Jurkat, Clone E6-1 (cell line): ENCODE measurements at regions not wholly inside any gene's neighbourhood (a gene's known extent, or its start where the extent isn't known, plus 50 kb on each side); places are given as distances from the start of the nearest gene placed in this dataset.

Experiments used
- DNase-seq: peaks from one replicate; pipeline ENCODE4 v3.0.0-alpha.2; 2011; ENCODE audit warnings: low read depth, low spot score
- H3K4me3 ChIP-seq: 2 replicates; pipeline ENCODE4 v1.5.1; 2011; ENCODE audit warnings: mild to moderate bottlenecking, low read length, control low read depth, moderate library complexity

DNA sequence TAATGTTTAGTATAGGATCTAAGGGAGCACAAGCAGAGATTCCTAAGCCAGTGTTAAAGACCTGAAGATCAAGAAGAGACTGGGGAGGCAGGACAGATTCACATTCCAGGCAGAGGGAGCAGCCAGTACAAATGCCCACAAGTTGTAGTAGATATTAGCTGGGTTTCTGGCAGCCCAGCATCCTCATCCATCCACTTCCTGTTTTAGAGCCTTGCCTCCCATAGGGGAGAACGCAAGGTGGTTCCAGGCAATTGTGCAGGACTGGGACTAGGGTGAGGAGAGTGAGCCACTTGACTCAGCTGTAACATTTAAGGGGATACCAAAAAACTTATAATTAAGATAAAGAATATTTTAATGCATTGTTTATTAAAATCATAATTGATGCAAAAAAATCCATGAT lies 71.3 kb upstream of the PSMA6 start:
- DNase-seq: no peak
- no peak overlapping the region for H3K4me3 ChIP-seq

DNA sequence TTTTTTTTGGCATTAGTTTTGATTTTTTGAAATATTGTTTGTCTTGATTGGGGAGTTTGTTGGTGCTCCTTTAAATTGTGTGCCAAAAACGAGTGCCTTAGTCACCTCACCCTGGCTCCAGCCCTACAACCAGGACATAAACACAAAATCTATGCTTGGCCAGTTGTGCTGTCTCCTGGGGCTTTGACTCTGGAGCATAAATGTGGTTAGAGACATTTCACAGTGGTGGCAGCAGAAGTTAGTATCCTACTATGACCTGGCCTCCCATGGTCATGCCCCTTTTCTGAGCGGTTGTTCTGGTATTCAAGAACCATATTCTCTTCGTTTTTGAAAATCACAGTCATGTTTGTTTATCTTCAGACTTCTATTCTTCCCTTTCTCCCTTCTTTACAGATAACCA lies 70.7 kb upstream of the PSMA6 start:
- H3K4me3 ChIP-seq: no peak overlapping the region
- no peak for DNase-seq

DNA sequence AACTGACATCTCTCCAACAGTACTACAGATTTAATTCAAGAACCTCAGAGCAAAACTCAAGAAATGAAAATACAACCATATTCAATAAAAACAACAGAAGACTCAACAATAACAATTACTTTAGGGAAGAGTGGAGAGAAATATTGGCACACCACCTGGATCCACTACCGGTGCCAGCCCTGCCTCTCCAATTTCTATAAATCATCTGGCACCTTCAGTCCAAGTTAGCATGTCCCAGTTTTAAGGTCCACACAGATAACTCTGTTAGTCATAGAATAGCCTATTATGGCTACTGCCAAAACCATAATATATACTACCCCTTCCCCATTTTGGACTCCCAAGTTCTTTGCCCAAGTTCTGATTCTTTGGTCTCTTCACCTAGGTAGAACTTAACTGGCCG lies 69.9 kb upstream of the PSMA6 start:
- no peak overlapping the region for H3K4me3 ChIP-seq
- no peak for DNase-seq

DNA sequence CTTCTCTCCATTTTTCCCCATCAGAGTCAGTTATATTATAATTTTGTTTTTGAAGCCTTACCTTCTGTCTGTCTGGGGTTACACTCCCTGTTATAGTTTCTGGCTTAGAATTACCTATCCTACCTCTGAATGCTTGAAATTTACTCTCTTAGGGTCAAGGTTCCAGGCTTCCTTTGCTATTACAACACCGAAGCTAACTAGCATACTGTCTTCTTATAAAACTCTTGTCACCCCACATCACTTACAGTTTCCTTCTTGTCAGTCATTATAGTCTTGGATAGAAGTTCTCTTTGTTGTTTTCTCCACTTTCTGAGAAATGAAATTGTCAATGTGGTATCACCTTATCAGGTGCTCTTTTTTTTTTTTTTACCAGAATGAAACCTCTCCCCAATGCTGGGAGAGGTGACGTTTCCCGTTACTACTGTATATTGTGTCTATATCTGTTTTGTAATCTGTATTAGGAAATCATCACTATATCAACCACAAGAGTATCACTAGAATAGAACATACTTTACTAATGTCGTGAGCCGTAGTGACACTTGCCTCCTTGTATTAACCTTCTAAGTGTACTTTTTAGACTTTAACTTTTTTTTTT lies 69.2 kb upstream of the PSMA6 start:
- no peak for DNase-seq
- H3K4me3 ChIP-seq: no peak overlapping the region

DNA sequence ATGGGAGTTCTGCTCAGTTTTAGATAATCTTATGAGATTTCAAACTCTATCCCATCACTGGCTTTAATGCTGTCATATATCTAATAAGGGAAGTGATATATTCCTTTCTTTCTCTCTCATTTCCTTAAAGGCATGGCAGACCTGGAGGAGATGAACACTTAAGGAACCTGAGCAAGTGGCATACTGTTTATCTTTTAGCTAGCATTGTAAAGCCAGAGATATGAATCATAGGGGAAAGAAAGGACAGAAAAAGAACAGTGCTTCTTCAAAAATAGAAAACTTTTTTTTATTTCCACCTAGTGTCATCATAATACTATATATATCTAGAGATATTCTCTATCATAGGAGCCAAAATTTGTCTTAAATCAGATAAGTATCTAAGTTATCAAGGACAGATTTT lies 68.3 kb upstream of the PSMA6 start:
- DNase-seq: no peak
- no peak overlapping the region for H3K4me3 ChIP-seq

DNA sequence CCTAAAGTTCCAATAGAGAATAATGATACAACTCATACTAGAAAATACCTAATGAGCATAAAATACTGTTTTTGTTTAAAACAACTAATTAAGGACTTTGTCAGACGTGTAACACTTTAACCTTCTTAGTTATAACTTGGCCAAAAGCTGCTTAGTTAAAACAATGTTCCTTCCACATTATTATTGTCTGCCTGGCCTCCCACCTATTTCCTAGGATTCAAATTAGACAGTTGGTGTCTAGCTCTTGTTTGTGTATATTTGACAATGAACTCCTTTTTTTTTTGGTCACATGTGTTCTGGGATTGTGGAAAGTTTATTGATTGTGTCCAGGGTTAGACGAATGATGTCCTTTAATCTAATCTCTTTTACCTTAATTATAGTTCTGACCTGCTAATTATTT lies 67.6 kb upstream of the PSMA6 start:
- no peak for DNase-seq
- H3K4me3 ChIP-seq: no peak overlapping the region

DNA sequence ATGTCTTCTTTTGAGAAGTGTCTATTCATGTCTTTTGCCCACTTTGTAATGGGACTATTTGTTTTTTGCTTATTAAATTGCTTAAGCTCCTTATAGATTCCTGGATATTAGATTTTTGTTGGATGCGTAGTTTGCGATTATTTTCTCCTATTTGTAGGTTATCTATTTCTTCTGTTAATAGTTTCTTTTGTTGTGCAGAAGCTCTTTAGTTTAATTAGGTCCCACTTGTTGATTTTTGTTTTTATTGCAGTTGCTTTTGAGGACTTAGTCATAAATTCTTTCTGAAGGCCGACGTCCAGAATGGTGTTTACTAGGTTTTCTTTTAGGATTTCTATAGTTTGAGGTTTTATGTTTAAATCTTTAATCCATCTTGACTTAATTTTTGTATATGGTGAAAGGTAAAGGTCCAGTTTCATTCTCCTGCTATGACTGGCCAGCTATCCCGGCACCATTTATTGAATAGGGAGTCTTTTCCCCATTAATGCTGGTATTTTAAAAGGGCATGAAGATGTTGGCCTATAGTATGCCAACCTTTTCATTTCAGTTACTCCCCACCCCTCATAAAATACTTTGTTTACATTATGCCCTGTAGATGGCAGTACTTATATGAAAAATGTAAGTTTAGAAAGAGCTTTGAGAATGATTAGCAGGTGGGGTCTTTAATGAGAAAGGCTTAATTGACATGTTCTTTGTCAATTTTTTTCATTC lies 62.9 kb upstream of the PSMA6 start:
- DNase-seq: peak; percentile 56
- H3K4me3 ChIP-seq: no peak overlapping the region

DNA sequence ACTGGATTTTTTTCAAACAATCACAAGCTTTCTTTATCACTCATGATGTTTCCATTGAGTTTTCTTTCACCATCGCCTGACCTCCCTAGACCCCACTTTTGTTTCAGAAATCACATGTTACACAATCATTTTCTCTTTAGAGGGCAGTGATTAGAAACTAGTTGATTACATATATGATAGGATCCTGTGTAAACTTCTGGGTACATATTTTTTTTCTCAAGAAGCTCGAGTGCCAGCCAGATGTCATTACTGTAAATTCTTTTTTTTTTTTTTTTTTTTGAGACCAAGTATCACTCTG lies 62.4 kb upstream of the PSMA6 start:
- DNase-seq: no peak

DNA sequence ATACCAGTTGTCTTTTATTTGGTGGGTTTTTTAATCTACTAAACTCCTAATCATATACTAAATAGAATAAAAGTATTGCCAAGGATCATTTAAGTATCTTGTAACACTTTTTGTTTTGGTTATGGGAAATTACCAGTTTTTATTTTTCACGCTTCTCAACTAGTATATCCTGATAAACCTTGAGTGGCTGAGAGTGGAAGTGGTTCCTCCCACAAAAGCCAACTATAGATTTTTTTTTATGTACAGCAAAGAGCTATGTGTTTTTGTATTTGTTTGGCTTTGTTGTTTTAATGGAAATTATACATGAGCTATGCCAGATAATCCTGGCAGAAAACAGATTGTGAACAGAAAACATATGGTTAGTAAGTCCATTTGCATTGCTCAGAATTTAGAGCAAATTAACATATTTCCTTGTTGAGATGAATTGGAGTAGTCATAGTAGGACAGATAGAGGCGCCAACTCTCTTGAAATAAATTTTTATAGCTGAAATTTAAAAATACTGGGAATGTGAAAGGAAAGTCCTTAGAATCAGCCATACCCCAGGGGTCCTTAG lies 60.9 kb upstream of the PSMA6 start:
- DNase-seq: peak; percentile 40
- H3K4me3 ChIP-seq: no peak overlapping the region

More for the DNA sequence above, 62.4 kb upstream of the PSMA6 start:
- H3K4me3 ChIP-seq: no peak overlapping the region

DNA sequence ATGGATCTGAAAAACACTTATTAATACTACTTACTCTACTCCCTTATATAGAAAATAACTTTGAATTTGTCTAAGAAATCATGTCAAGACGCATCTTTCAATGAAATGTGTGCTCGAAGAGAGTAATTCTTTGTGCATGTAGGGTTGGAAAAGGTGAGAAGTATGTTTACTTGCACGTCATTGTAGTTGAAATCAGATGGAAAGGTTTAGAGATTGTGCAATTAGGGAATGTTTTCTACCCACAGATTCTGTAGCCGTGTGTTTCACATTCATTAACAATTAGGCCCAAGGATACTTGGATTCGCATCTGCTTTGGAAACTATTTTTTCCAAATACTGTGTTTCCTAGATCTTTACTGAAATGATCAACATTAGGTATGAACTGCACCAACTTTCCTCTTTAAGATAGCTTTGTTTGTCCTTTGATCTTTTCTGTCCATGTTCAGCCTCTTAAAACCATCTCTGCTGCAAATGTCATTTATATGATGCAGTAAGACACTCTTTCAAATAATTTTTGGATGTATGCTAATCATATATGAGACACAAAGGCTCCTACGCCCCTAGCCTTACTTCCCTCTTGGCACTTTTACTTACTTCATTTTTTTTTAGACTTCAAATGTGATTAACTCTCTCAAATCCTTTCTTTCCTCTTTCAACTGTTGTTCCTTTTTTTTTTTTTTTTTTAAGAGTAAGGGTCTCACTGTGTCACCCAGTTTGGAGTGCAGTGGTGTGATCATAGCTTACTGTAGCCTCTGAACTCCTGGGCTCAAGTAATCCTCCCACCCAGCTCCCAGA lies 58.0 kb upstream of the PSMA6 start:
- H3K4me3 ChIP-seq: no peak overlapping the region
- no peak for DNase-seq

DNA sequence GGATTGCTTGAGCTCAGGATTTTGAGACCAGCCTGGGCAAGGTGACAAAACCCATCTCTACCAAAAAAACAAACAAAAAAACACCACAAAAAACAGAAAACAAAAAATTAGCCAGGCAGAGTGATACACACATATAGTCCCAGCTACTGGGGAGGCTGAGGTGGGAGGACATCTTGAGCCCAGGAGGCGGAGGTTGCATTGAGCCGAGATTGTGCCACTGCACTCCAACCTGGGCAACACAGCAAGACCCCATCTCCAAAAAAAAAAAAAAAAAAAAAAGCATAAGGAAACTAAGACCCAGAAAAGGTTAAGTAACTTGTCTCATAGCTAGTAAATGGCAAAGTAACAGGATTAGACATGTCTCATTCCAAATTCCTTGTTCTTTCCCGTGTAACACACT lies 56.3 kb upstream of the PSMA6 start:
- H3K4me3 ChIP-seq: no peak overlapping the region
- DNase-seq: no peak

DNA sequence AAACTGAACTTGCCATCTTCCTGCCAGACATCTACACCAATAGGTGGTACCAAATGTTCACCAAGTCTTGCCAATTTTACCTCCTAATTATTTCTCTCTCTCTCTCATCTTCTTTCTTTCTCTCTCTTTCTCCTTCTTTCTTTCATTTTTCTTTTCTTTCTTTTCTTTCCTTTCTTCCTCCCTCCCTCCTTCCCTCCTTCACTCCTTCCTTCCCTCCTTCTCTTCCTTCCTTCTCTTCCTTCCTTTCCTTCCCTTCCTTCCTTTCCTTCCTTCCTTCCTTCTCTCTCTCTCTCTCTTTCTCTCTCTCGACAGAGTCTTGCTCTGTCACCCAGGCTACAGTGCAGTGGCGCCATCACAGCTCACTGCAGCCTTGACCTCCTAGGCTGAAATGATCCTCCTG lies 55.4 kb upstream of the PSMA6 start:
- no peak overlapping the region for H3K4me3 ChIP-seq

DNA sequence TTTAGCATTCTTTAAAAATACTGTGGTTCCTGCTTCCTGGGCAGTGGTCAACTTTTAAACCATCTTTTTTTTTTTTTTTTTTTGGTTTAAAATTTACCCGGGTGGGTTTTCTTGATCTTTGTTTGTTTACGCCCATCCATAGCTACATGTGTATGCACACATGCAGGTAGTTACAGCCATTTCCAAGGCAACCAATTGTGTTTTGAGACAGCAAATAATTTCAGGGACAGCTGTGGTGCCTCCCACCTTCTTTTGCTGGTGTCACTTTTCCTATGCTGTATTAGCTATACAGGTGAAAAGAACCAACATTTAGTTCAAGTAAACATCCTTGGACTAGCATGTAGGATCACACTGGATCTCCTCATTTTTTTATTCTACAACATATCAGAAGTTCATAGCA lies 52.0 kb upstream of the PSMA6 start:
- H3K4me3 ChIP-seq: no peak overlapping the region
- DNase-seq: no peak

More for the DNA sequence above, 55.4 kb upstream of the PSMA6 start:
- no peak for DNase-seq
